ENCODE measurements at regions not wholly inside any gene's neighbourhood (a gene's known extent, or its start where the extent isn't known, plus 50 kb on each side); places are given as distances from the start of the nearest gene placed in this dataset.

GRCh38 chr21:22076471-22076870, 1078.3 kb downstream of the NCAM2 start:
- H3K36me3 Mint-ChIP-seq (ENCODE audit: low read depth, unreplicated experiment), result no peaks in the 10 kb centered on the region
- H3K27ac Mint-ChIP-seq (ENCODE audit: unreplicated experiment), result no peak overlapping the region

GRCh38 chr21:22083899-22084298, 1085.7 kb downstream of the NCAM2 start:
- no peak overlapping the region for H3K4me3 Mint-ChIP-seq (ENCODE audit: unreplicated experiment)
- peaks cover 1% of the 10 kb centered on the region for H3K27me3 Mint-ChIP-seq (ENCODE audit: unreplicated experiment)
- no peak overlapping the region for H3K27ac Mint-ChIP-seq (ENCODE audit: unreplicated experiment)
- DNase-seq (ENCODE audit: low spot score), result no peak
- H3K4me1 Mint-ChIP-seq (ENCODE audit: unreplicated experiment), result no peaks in the 10 kb centered on the region
- H3K9me3 Mint-ChIP-seq (ENCODE audit: unreplicated experiment), result no peaks in the 10 kb centered on the region
- no peaks in the 10 kb centered on the region for H3K36me3 Mint-ChIP-seq (ENCODE audit: low read depth, unreplicated experiment)
- TF ChIP-seq CTCF (IDR thresholded peaks at IDR 0.05; ENCODE audit: unreplicated experiment), result no peak

More at GRCh38 chr21:22076471-22076870, 1078.3 kb downstream of the NCAM2 start:
- Mint-ChIP-seq H3K4me1 (ENCODE audit: unreplicated experiment) (no peaks in the 10 kb centered on the region), H3K9me3 (ENCODE audit: unreplicated experiment) (no peaks in the 10 kb centered on the region), H3K4me3 (ENCODE audit: unreplicated experiment) (no peak overlapping the region), H3K27me3 (ENCODE audit: unreplicated experiment) (peaks cover 1% of the 10 kb centered on the region)
- DNase-seq (ENCODE audit: low spot score), result no peak
- no peak for TF ChIP-seq CTCF (IDR thresholded peaks at IDR 0.05; ENCODE audit: unreplicated experiment)

- H3K27ac Mint-ChIP-seq (ENCODE audit: unreplicated experiment), result no peak overlapping the region
- H3K27me3 Mint-ChIP-seq (ENCODE audit: unreplicated experiment), result no peaks in the 10 kb centered on the region
- no peaks in the 10 kb centered on the region for H3K9me3 Mint-ChIP-seq (ENCODE audit: unreplicated experiment)
- peaks cover 4% of the 10 kb centered on the region for H3K36me3 Mint-ChIP-seq (ENCODE audit: low read depth, unreplicated experiment)
- no peak overlapping the region for H3K4me3 Mint-ChIP-seq (ENCODE audit: unreplicated experiment)
- no peak for DNase-seq (ENCODE audit: low spot score)
- TF ChIP-seq CTCF (IDR thresholded peaks at IDR 0.05; ENCODE audit: unreplicated experiment), result no peak
- H3K4me1 Mint-ChIP-seq (ENCODE audit: unreplicated experiment), result no peaks in the 10 kb centered on the region
Observed at GRCh38 chr21:22096314-22096713, 1098.1 kb downstream of the NCAM2 start.

- Mint-ChIP-seq H3K27me3 (ENCODE audit: unreplicated experiment) (no peaks in the 10 kb centered on the region), H3K9me3 (ENCODE audit: unreplicated experiment) (no peaks in the 10 kb centered on the region), H3K4me1 (ENCODE audit: unreplicated experiment) (no peaks in the 10 kb centered on the region), H3K4me3 (ENCODE audit: unreplicated experiment) (no peak overlapping the region), H3K36me3 (ENCODE audit: low read depth, unreplicated experiment) (no peaks in the 10 kb centered on the region), H3K27ac (ENCODE audit: unreplicated experiment) (no peak overlapping the region)
- TF ChIP-seq CTCF (IDR thresholded peaks at IDR 0.05; ENCODE audit: unreplicated experiment), result no peak
- no peak for DNase-seq (ENCODE audit: low spot score)
Observed at GRCh38 chr21:22106720-22107410, 1108.7 kb downstream of the NCAM2 start.

- DNase-seq (ENCODE audit: low spot score), result no peak
- Mint-ChIP-seq H3K4me3 (ENCODE audit: unreplicated experiment) (no peak overlapping the region), H3K4me1 (ENCODE audit: unreplicated experiment) (no peaks in the 10 kb centered on the region), H3K27me3 (ENCODE audit: unreplicated experiment) (no peaks in the 10 kb centered on the region), H3K27ac (ENCODE audit: unreplicated experiment) (no peak overlapping the region), H3K9me3 (ENCODE audit: unreplicated experiment) (no peaks in the 10 kb centered on the region), H3K36me3 (ENCODE audit: low read depth, unreplicated experiment) (no peaks in the 10 kb centered on the region)
- no peak for TF ChIP-seq CTCF (IDR thresholded peaks at IDR 0.05; ENCODE audit: unreplicated experiment)
Observed at GRCh38 chr21:22115746-22116145, 1117.5 kb downstream of the NCAM2 start.

All from endothelial cell (in vitro differentiated cells).